ENCODE measurements at regions not wholly inside any gene's neighbourhood (a gene's known extent, or its start where the extent isn't known, plus 50 kb on each side); places are given as distances from the start of the nearest gene placed in this dataset.
"Not testable (repeated sequence)": the region's sequence is repeated elsewhere in the genome, so short reads cannot be mapped to it uniquely, and the experiment has no call there.

- DNase-seq (ENCODE audit: low spot score): no peak
These were observed 566.0 kb downstream of the STK39 start for GRCh38 chr2:167681234-167682015.

GRCh38 chr2:167678158-167678557 is 569.2 kb downstream of the STK39 start:
- DNase-seq (ENCODE audit: low spot score): no peak

- no peak for DNase-seq (ENCODE audit: low spot score)
These were observed 571.5 kb downstream of the STK39 start for GRCh38 chr2:167675906-167676305.

GRCh38 chr2:167670588-167670987 is 576.8 kb downstream of the STK39 start:
- DNase-seq (ENCODE audit: low spot score): no peak

DNA sequence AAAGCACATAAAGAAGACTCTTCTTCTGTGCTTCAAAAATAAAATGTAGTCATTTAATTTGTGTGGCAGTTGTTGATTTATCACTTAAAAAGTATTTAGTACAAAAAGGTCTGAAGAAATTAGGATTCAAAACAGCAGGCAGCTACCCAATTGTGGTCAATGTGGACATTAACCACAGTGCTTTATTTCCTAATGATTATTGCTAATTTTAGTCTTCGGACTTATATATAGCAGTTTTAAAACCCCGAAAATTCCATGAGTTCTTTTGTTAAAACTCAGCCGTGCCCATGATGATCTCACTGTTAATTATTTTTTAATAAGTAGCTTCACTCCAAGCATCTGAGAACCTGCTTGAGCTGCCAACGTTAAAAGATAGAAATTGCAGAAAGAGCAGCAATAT is 594.3 kb downstream of the STK39 start:
- DNase-seq (ENCODE audit: low spot score): no peak

DNA sequence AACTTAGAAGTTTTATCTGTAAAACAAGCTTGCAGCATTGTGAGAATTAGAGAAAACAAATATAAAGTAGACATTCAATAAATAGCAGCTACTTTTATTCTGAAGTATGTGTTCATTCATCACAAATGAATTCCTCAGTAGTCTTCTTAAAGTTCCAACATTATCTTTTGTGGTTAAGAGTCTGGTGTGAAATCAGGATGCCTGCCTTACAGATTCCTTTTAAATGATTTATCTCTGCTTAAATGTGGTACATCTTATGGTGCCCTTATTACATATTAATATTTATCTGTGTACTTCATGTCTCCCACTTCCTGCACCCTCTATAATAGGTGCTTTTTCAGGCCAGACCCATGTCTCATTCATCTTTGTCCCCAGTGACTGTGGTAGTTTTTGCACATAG is 595.0 kb downstream of the STK39 start:
- DNase-seq (ENCODE audit: low spot score): no peak

- DNase-seq (ENCODE audit: low spot score): no peak
These were observed 595.8 kb downstream of the STK39 start for GRCh38 chr2:167651406-167652151.

DNA sequence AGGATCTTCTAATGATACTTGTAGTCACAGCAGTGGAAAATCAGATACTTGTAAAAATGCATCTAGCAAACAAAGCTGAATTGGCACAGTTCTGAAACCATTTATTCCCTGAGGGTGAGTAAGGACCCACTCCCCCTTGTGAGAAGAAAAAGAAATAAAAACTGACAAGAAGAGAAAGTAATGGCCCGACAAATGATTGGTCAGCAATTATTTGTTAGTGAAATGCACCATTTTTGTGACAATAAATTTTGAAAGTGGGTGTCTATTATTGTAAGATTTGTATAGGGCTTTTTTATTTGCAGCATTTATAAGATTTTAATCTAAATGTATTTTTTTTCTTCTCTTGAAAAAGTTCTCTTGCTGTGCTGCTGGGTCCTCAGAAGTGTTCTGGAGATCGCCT is 600.8 kb downstream of the STK39 start:
- DNase-seq (ENCODE audit: low spot score): no peak

DNA sequence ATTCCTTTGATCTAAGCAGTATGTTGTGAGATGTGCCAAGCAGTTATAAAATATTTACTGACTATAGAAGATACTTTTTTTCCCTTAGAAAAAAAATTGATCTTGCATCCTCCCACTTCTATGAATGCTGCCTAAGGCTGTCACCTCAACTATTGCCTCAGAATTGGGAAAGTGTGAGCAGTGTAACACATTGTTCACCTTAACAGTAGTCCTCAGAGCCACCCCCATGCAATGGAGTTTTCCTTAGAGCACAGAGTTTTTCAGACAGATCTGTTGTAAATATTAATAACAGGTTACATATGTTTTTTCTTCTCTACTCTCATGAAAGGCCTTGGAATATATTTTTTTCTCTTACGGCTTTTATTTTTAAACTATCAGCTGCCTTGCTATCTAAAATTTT is 607.3 kb downstream of the STK39 start:
- DNase-seq (ENCODE audit: low spot score): no peak

GRCh38 chr2:167637741-167638140 is 609.7 kb downstream of the STK39 start:
- no peak for DNase-seq (ENCODE audit: low spot score)

- not testable (repeated sequence) for DNase-seq (ENCODE audit: low spot score)
These were observed 615.1 kb downstream of the STK39 start for GRCh38 chr2:167632271-167632670.

DNA sequence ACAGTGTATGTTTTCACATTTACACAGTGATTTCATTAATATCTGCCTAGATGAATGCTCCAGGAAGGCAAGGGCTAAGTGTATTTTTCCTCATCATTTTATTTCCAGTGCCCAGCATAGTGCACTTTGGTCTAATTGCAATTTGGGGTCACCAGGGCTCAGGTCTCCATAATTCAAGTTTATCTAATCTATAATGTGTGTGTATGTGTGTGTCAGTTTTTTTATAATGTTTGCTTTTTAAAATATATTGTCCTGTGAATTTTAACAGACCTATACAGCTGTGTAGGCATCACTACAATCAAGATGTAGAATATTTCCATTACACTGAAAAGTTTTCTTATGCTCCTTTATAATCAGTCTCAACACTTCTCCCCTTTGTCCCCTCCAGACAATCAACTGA is 620.4 kb downstream of the STK39 start:
- no peak for DNase-seq (ENCODE audit: low spot score)

- no peak for DNase-seq (ENCODE audit: low spot score)
These were observed 621.1 kb downstream of the STK39 start for GRCh38 chr2:167626301-167626700.

GRCh38 chr2:167616997-167617396 is 630.4 kb downstream of the STK39 start:
- DNase-seq (ENCODE audit: low spot score): no peak

GRCh38 chr2:167613471-167613870 is 633.9 kb downstream of the STK39 start:
- no peak for DNase-seq (ENCODE audit: low spot score)

GRCh38 chr2:167608487-167608886 is 638.9 kb downstream of the STK39 start:
- DNase-seq (ENCODE audit: low spot score): no peak

- DNase-seq (ENCODE audit: low spot score): no peak
These were observed 639.7 kb downstream of the STK39 start for GRCh38 chr2:167607731-167608130.

GRCh38 chr2:167607211-167607610 is 640.2 kb downstream of the STK39 start:
- no peak for DNase-seq (ENCODE audit: low spot score)

DNA sequence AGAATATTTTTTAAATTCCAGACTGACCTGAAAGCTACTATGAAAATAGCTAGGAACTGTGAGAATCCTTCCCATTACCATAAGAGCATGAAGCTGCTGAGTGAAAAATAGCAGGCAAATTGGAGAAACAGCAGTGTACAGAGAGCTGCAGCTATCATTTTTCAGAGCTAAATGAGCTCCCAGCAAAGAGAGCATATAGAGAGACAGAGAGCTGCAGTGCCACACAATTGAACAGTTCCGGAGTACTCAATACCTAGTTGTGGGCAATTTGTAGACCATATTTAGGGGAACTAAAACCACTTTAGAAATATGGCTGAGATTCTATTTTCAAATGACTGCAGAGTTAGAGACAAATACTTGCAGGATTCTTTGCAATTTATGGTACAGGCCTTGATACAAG is 645.3 kb downstream of the STK39 start:
- no peak for DNase-seq (ENCODE audit: low spot score)

DNA sequence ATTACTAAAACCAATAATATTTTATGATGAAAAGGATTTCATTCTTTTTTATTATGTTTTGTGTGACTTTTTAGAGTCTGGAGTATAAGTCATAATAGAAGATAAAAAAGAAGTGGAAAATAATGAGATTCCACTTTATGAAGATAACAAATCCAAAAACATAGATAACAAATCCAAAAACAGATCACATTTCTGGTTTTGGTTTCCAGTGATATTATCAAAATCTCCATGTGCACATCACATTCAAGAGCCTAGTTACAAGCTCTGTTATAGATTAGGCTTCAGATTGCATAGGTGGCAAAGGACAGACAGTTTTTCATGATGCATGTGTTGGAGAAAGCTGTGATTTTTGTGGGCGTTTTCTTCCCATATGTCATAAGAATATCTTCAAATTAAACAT is 648.2 kb downstream of the STK39 start:
- no peak for DNase-seq (ENCODE audit: low spot score)

DNA sequence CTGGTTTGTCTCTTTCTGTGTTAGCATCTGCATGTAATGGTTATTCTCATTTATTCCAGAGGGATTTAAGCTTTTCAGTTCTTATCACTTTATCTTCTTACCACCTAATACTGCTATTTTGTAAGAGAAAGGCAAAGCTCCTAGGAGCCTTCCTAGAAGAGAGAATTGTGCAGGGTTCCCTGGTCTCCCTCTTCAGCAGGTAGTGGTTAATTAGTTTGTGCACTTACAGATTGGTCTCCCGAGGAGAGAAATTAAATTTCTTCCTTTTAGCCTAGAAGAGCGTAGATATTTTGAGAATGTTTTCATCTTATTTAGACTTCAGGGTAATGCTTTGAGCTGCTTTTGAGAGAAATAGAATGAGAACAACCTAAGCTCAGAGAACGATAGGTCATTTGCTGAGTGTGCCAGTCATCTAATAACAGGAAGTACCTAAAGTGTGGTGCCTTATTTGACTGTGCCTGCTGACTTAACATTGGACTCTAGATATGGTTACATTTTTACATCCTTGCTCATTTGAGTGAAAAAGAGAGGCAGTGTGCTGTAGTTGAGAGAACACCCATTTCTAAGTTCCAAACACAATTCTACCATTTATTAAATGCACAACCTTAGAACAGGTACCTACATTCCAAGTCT is 651.4 kb downstream of the STK39 start:
- DNase-seq (ENCODE audit: low spot score): no peak

DNA sequence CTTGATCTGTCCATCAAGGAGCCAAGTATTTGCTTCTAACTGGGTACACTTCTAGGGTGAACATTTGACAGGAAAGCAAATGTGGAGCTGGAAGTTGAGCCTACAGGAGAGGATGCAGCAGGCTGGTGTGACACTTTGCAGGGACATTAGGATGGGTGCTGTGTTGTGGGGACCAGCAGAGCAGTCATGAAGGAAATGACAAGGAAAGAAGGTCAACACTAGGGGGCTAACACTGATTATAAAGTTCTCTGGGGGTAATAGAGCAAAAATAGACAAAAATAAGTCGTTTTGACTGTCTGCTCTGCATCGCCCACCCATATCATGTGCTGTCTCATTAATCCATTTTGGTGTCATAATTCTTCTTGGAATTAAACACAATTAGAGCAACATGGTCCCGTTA is 652.4 kb downstream of the STK39 start:
- no peak for DNase-seq (ENCODE audit: low spot score)

DNA sequence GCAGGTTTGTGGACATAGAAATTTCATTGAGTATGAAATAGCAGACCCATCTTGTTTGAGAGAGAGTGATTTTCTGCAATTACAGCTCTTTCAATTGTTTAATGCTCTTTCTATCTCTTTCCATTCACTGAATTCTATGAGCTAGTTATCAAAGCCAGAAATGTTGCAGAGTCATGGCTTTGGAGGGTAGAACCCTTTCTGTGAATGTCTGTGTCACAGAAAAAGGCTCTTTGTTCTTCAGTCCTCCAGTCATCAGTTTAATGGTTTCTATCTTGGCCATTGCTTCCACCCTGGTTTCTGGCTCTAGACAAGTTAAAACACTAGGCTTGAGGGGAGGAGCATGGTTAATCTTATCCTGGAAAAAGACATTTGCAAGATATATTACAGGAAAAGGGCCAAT is 655.0 kb downstream of the STK39 start:
- no peak for DNase-seq (ENCODE audit: low spot score)
